GM21381 (cell line): ENCODE measurements at regions not wholly inside any gene's neighbourhood (a gene's known extent, or its start where the extent isn't known, plus 50 kb on each side); places are given as distances from the start of the nearest gene placed in this dataset.

Source experiments
- ATAC-seq: cut with Tn5 transposase; IDR thresholded peaks from one replicate; pipeline ENCODE4 v1.9.1; 2021; ENCODE audit warnings: mild to moderate bottlenecking, moderate library complexity; ENCODE audit not compliant: unreplicated experiment

GRCh38 chr17:77728474-77728795 is 230.1 kb upstream of the TNRC6C start:
- no peak for ATAC-seq

- ATAC-seq = no peak
Measured at GRCh38 chr17:77728871-77729270, 229.6 kb upstream of the TNRC6C start.

- ATAC-seq = no peak
Measured at GRCh38 chr17:77729587-77729986, 228.9 kb upstream of the TNRC6C start.

- no peak for ATAC-seq
Measured at GRCh38 chr17:77730376-77730775, 228.1 kb upstream of the TNRC6C start.

DNA sequence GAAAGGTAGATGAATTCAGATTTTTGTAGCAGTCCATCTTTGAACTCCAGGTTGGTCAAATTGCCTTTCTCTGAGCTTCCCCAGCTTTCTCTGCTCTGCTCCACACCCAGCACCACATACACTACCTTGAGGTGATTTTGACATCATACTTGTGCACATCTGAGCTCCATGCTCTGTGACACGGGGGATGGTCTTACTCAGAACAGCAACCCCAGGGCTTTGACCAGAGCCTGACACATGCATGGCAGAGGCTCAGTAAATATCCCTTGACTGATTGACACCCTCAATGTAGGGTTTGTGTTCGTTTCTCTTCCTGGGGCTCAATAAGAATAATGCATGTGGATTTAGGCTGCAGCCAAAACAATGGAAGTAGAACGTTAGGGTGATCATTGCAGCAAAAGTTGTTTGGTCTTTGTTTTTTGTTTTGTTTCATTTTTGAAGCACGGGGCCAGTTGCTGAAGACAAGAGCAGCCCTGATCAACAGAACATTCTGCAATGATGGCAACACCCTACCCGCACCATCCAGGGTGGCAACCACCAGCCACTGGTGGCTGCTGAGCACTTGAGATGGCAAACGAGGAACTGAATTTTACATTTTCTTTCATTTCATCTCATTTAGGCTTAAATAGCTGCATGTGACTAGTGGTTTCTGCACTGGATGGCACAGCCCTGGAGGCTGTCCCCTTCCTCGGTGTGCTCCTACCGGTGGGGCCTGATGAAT is 224.8 kb upstream of the TNRC6C start:
- no peak for ATAC-seq

DNA sequence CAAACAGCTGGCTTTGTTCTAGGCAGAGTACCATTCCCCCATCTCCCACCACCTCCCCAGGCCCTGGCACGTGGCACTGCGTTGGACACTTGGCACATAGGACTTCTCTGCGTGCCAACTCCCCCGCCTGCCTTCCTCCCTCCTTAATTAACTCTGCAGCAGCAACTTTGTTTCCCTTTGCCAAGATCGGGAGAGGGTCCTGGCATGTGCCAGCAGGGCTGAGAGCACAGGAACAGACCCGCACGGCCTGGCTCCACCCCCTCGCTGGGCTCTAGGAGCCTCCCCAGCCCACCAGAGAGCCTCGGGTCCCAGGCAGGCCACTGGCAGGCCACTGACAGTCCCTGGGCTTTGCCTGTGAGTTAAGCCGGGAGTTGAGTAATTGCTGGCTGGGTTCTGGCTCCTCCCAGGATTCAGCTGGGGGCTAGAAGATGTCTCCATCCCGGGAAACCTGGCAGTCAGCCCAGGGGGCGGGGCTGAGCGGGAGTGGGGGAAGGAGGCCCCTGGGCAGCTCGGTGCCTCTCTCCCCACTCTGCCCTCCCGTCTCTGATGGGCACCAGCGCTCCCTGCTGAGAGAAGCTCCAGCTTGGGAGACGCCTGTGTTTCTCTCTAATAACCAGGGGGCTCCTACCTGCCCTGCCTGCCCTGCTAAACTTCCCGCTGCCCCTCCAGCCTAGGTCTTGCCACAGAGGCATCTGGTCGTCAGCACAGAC is 224.0 kb upstream of the TNRC6C start:
- no peak for ATAC-seq

DNA sequence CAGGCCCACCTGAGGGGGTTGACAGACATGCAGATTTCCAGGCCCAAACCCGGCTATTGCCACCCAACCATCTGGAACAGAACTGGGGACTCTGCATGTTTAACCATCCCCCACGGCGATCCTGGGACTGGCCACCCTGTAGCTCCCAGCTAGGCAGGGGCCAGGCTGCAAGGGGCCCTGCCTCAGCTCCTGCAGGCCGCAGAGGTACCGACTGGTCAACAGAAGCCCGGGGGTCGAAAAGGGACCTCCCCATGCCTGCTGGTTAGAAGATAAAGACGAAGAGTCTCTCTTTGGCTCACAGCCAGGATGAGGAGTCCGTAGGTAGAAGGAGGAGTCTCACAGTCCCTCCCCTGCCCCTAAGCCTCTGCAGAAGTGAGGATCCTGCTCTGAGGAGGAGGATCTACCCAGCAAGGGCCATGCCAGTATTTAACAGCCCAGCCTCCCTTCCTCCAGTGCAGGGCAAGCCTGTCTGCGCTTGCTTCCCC is 223.4 kb upstream of the TNRC6C start:
- no peak for ATAC-seq

DNA sequence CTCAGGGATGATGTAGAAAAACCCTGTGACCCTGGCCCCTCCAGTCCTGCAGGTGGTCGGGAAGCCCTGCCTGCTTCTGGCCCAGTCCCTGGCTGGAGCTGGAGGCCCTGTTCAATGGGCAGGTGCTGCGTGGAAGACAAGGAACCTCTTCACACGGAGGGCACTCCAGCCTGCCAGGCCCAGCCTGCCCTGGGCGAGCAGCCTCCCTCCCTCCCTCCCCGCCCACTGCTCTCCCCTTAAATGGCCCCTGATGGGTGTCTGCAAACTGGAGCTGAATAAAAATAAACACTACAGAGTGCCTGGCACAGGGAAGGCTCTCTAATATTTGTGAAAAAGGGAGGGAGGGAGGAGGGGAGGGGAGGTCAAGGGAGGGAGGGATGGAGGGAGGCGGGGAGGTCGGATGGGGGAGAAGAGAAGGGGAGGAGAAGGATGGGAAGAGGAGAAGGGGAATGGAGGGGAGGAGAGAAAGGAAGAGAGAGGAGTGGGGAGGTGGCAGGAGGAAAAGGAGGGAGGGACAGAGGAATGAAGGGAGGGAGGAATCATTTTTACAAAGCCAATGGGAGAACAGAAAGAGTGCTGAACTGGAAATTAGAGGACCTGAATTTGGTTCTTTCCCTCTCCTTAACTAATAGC is 222.8 kb upstream of the TNRC6C start:
- no peak for ATAC-seq

- no peak for ATAC-seq
Measured at GRCh38 chr17:77736199-77736585, 222.3 kb upstream of the TNRC6C start.

DNA sequence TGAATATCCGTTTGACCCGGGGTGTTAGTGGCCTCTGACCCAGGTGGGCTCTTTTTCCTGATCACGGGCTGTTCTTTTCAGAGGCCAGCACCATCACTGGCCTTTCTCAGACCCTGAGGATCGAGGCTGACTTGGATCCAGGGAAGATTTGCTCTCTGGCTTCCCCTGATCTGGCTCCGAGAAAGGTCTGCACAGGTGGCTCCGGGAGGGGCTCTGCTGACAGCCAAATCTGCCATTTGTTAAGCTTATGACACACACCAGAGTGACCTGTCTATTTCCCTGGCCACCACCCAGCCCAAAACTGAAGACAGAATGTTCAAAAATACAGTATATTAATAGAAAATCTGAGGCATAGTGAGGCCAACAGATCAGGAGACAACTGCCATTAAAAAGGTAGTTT is 221.8 kb upstream of the TNRC6C start:
- ATAC-seq = no peak

DNA sequence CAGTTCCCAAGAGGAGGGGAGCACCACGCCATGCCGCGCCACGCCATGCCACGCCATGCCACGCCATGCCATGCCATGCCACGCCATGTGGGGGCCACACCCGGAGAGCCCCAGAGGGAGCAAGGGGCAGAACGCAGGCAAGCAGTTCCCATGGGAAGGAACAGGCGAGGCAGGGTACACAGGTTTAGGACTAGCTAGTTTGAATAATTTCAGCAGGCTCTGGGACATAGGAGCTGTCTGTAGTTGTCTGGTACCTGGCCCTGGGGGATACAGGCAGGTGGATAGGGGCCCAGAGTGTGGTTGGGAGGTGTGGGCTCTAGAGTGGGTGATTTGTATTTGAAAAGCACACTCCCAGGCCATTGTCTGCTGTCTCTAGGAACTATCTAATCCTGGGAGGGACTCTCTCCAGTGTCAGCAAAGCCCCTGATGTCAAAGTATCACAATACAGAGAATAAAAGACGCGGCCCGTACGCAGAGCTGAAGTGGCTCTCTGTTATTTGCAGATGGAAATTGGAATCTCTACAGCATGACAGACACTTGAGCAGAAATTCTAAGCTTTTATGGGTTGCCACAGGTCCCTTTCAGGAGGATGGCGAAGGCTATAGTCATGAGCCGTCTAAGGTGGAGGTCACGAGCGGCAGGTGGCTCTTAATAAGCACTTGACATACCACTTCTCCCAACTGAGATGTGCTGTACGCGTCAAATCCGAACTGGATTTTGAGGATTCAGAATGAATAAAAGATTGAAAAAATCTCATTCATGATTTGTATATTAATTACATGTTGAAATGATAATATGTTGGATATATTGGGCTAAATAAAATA is 220.8 kb upstream of the TNRC6C start:
- ATAC-seq = no peak

DNA sequence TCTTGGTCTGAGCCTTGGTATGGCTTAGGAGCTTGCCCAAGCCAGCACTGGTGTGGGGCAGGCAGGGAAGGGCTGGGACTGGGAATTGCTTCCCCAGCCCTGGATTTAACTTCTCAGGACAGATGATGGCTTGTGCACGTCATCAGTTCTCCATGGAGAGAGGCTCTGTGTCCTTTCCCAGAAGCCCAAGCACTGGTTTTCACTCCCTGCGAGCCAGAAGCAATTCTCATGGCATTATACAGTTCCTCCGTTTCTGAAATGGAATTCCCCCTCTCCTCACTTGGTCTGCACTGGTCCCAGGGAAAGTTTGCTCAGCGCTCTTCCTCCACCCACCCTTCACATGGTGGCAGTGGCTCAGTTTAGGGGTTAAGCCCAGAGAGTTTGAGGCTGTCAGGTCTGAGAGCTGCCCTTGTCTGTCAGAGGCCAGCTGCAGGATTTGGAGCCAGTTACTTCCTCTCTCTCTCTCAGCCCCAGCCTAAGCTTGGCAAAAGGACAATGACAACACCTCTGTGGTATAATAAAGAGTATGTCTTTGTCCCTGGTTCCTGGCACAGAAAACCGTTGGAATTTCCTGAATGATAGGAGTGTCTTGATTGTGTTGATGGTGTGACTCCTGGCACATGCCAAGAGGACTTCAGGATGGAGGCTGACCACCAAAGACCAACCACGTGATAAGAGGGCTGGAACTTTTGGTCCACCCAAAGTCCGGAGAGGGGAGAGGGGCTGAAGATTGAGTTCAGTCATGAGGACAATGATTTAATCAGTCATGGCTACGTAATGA is 219.6 kb upstream of the TNRC6C start:
- ATAC-seq = no peak

GRCh38 chr17:77740481-77740880 is 218.0 kb upstream of the TNRC6C start:
- ATAC-seq = no peak

- ATAC-seq = no peak
Measured at GRCh38 chr17:77741109-77741508, 217.4 kb upstream of the TNRC6C start.

DNA sequence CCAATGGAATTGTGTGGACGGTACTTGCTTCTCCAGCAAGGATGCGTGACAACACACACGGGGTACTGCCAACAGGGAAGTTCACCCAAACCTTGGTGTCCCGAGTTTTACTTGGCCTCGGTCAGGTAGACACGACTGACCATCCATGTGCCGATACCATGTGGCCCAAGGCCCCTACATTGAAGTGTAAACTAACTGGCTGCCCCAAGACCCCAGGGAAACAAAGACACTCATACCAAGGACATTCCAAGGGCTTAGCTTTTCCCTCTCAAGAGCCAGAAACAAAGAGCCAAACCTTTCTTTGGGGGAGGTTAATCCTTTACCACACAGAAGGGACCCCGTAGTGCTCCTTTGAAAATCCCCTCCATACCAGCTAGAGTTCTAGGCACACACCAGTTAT is 215.9 kb upstream of the TNRC6C start:
- ATAC-seq = no peak

- ATAC-seq = no peak
Measured at GRCh38 chr17:77744066-77744988, 214.2 kb upstream of the TNRC6C start.

DNA sequence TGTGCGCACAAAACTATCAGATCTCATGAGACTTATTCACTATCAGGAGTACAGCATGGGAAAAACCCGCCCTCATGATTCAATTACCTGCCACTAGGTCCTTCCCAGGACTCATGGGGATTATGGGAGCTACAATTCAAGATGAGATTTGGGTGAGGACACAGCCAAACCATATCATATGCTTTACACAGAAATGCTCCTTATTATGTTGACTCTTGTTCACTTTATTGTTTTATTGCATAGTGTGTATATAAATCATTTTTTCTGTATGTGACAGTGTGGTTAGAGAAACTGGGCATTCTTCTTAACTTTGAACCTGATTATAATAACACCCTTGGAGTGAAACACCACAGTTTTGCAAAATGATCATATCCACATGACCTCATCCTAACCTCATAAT is 212.8 kb upstream of the TNRC6C start:
- no peak for ATAC-seq

DNA sequence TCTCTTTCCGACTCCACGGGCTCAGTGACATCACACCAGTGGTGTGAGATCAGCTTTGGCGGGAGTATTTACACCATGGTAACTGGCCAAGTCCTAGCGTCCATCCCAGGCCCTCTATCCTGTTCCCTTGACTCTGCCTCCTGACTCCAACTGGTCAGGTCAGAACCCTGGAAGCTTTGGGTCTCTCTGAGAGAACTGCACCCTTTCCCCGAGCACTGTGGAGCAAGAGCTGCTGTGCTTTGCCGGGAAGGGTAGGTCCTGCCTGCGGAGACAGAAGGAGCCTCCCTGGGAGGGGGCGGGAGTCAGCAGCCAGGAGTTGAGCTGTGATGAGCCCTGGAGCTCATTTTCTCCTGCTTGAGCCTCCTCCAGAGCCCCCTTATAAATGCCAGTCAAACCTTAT is 212.1 kb upstream of the TNRC6C start:
- ATAC-seq = no peak

DNA sequence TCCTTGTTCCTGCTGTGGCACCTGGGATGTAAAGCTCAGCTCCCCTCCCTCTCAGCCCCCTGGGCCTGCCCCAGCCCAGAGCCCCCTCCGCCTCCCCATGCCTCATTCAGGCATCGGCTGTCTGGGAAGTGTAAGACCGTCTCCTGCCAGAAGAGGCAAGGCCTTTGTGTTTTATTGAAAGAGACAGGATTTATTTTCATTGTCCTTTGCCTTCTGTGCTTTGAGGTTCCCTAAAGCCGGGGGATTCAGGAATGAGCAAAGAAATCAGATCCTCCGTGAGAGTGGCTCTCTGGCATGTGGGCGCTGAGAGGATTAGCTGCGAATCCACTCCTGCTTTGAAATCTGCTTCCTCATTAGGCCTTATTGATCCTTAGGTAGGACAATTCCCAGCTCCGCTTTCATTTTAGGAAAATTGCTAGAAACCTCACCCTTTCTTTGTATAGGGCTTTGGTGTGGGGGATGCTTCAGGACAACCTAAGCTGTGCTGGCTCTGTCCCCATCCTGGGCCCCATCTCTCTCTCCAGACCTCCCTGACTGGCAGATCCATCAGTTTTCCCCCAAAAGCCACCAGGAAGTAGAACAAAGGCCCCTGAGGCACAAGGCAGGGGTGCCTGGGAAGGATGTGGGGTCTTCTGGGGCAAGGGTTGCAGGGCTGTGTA is 211.5 kb upstream of the TNRC6C start:
- no peak for ATAC-seq
